Astrocyte (in vitro differentiated cells and primary cell): ENCODE measurements at regions not wholly inside any gene's neighbourhood (a gene's known extent, or its start where the extent isn't known, plus 50 kb on each side); places are given as distances from the start of the nearest gene placed in this dataset.

ENCODE experiments used
- DNase-seq: peaks from one replicate; pipeline ENCODE4 v3.0.0-alpha.2; 2010; ENCODE audit warnings: low read depth
- FAIRE-seq: peaks from 2 replicates; lab custom pipeline; 2011; peaks lifted over from hg19 to GRCh38; lab: Jason Lieb, UNC
- H2AFZ ChIP-seq: 2 replicates; pipeline ENCODE4 v1.6.0; 2012; ENCODE audit warnings: low read depth, low read length, inconsistent platforms
- H3K27ac ChIP-seq: 2 replicates; pipeline ENCODE4 v1.5.1; 2011; ENCODE audit warnings: low read depth, low read length, inconsistent platforms
- H3K27me3 ChIP-seq: 2 replicates; pipeline ENCODE4 v1.6.0; 2011; ENCODE audit warnings: low read length, inconsistent platforms; ENCODE audit not compliant: insufficient read depth
- H3K36me3 ChIP-seq: 2 replicates; pipeline ENCODE4 v1.5.1; 2011; ENCODE audit warnings: low read length, inconsistent platforms; ENCODE audit not compliant: insufficient read depth
- H3K4me1 ChIP-seq: 2 replicates; pipeline ENCODE4 v1.5.1; 2011; ENCODE audit warnings: low read length, inconsistent platforms; ENCODE audit not compliant: insufficient read depth
- H3K4me2 ChIP-seq: 2 replicates; pipeline ENCODE4 v1.6.0; 2012; ENCODE audit warnings: low read length, inconsistent platforms
- H3K4me3 ChIP-seq: 2 replicates; pipeline ENCODE4 v1.5.1; 2011; ENCODE audit warnings: low read depth, mild to moderate bottlenecking, low read length, inconsistent platforms; ENCODE audit not compliant: insufficient read depth
- H3K79me2 ChIP-seq: 2 replicates; pipeline ENCODE4 v1.6.0; 2012; ENCODE audit warnings: mild to moderate bottlenecking, low read length, inconsistent platforms; ENCODE audit not compliant: insufficient read depth
- H3K9ac ChIP-seq: 2 replicates; pipeline ENCODE4 v1.6.0; 2012; ENCODE audit warnings: mild to moderate bottlenecking, low read length, inconsistent platforms
- H3K9me3 ChIP-seq: 2 replicates; pipeline ENCODE4 v1.5.1; 2012; ENCODE audit warnings: low read depth, mild to moderate bottlenecking, low read length, inconsistent platforms; ENCODE audit not compliant: insufficient read depth
- H4K20me1 ChIP-seq: 2 replicates; pipeline ENCODE4 v1.6.0; 2012; ENCODE audit warnings: low read length, inconsistent platforms; ENCODE audit not compliant: insufficient read depth
- H3K27ac Mint-ChIP-seq: one replicate; pipeline ENCODE4 v1.8.0; 2021; ENCODE audit warnings: mild to moderate bottlenecking, mixed read lengths; ENCODE audit not compliant: unreplicated experiment
- H3K27me3 Mint-ChIP-seq: one replicate; pipeline ENCODE4 v1.8.0; 2021; ENCODE audit warnings: low read depth, mixed read lengths; ENCODE audit not compliant: unreplicated experiment
- H3K36me3 Mint-ChIP-seq: one replicate; pipeline ENCODE4 v1.8.0; 2021; ENCODE audit warnings: low read depth, mixed read lengths; ENCODE audit not compliant: unreplicated experiment
- H3K4me1 Mint-ChIP-seq: one replicate; pipeline ENCODE4 v1.8.0; 2021; ENCODE audit warnings: low read depth, mixed read lengths; ENCODE audit not compliant: unreplicated experiment
- H3K4me3 Mint-ChIP-seq: one replicate; pipeline ENCODE4 v1.8.0; 2021; ENCODE audit warnings: mild to moderate bottlenecking, moderate library complexity, mixed read lengths; ENCODE audit not compliant: unreplicated experiment
- H3K9me3 Mint-ChIP-seq: one replicate; pipeline ENCODE4 v1.8.0; 2021; ENCODE audit warnings: mild to moderate bottlenecking, mixed read lengths; ENCODE audit not compliant: unreplicated experiment
- EZH2 ChIP-seq: IDR thresholded peaks from 2 replicates; pipeline ENCODE4 v1.6.1; 2012; ENCODE audit warnings: mild to moderate bottlenecking, low read length, inconsistent platforms; ENCODE audit not compliant: insufficient read depth
- TF ChIP-seq, protein P1 (sequence below): IDR thresholded peaks from 2 replicates; pipeline ENCODE4 v1.5.1; 2011; ENCODE audit warnings: low read depth, mild to moderate bottlenecking, inconsistent platforms, low read length, moderate library complexity; ENCODE audit not compliant: insufficient read depth

DNA sequence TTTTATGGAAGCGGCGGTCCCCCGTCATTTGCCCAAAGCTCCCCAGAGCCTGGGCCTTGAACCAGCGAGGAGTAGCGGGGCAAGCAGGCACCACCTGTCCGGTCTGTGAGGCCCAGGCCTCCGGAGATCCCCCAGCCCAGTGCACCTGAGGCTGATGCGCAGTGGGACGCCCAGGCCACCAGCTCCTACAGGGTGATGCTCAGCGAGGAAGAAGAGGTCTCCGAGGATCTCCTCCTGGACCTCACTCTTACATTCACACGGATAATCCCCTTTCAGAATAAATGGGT, 220.2 kb downstream of the NDUFA10 start:
- FAIRE-seq (no peak), DNase-seq (no peak)
- no peaks in the 10 kb centered on the region for H3K27me3 ChIP-seq
- no peaks in the 10 kb centered on the region for H4K20me1 ChIP-seq
- peaks cover 51% of the 10 kb centered on the region for H3K27me3 Mint-ChIP-seq
- H3K9me3 Mint-ChIP-seq: peaks cover 13% of the 10 kb centered on the region
- no peaks in the 10 kb centered on the region for H3K9me3 ChIP-seq
- TF ChIP-seq, protein P1, sequence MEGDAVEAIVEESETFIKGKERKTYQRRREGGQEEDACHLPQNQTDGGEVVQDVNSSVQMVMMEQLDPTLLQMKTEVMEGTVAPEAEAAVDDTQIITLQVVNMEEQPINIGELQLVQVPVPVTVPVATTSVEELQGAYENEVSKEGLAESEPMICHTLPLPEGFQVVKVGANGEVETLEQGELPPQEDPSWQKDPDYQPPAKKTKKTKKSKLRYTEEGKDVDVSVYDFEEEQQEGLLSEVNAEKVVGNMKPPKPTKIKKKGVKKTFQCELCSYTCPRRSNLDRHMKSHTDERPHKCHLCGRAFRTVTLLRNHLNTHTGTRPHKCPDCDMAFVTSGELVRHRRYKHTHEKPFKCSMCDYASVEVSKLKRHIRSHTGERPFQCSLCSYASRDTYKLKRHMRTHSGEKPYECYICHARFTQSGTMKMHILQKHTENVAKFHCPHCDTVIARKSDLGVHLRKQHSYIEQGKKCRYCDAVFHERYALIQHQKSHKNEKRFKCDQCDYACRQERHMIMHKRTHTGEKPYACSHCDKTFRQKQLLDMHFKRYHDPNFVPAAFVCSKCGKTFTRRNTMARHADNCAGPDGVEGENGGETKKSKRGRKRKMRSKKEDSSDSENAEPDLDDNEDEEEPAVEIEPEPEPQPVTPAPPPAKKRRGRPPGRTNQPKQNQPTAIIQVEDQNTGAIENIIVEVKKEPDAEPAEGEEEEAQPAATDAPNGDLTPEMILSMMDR: no peak
- TF ChIP-seq EZH2: no peak
- no peak overlapping the region for H3K4me3 Mint-ChIP-seq
- H3K4me1 Mint-ChIP-seq: no peaks in the 10 kb centered on the region
- H3K36me3 ChIP-seq: no peaks in the 10 kb centered on the region
- no peak overlapping the region for H3K27ac ChIP-seq
- no peak overlapping the region for H3K4me2 ChIP-seq
- H3K9ac ChIP-seq: no peak overlapping the region
- no peak overlapping the region for H2AFZ ChIP-seq
- no peak overlapping the region for H3K27ac Mint-ChIP-seq
- no peaks in the 10 kb centered on the region for H3K79me2 ChIP-seq
- no peak overlapping the region for H3K4me3 ChIP-seq
- no peaks in the 10 kb centered on the region for H3K36me3 Mint-ChIP-seq
- H3K4me1 ChIP-seq: no peaks in the 10 kb centered on the region

DNA sequence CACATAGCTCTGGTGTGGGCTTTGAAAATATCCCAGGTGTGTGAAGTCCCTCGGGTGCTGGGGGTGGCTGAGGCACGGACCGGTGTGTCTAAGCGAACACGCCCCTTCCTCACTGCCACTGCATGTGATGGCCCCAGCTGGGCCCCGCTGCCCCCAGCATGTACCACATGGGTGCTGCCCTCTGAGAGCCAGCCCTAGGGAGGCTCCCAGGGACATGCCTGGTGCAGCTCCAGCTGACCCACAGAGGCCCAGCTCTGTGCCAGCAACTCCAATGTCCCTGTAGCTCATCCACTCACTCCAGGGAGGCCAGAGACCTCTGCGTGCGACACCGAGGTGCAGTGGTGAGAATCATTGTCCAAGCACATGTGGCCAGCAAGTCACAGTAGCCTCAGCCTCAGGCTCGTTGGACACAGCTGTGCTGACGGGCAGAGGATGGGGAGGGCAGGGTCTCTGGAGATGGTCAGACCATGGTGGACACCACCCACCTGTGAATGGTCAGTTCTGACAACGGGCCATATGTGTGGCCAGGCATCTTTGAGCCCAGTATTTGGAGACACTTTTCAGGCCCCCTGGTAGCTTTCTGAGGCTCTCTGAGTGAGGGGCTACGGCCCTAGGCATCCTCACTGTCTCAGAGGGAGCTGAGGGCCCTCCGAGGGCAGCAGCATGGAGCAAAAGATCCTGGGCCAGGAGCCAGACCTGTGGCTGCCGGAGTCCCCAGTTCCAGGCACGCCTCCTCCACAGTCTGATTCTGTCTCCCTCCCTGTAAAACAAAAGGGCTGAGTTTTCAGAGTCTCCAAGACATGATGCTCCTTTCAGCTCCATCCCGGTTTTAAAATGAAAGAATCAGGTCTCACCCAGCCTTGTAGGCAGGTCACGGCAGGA, 220.7 kb downstream of the NDUFA10 start:
- no peaks in the 10 kb centered on the region for H3K36me3 Mint-ChIP-seq
- no peak overlapping the region for H3K27ac Mint-ChIP-seq
- H3K27me3 ChIP-seq: no peaks in the 10 kb centered on the region
- H3K4me3 Mint-ChIP-seq: no peak overlapping the region
- FAIRE-seq (no peak), DNase-seq (no peak)
- TF ChIP-seq, protein P1: no peak
- TF ChIP-seq EZH2: no peak
- H4K20me1 ChIP-seq: no peaks in the 10 kb centered on the region
- no peak overlapping the region for H3K4me3 ChIP-seq
- H3K79me2 ChIP-seq: no peaks in the 10 kb centered on the region
- H3K4me1 ChIP-seq: no peaks in the 10 kb centered on the region
- H3K36me3 ChIP-seq: no peaks in the 10 kb centered on the region
- peaks cover 55% of the 10 kb centered on the region for H3K27me3 Mint-ChIP-seq
- H3K9me3 ChIP-seq: no peaks in the 10 kb centered on the region
- no peak overlapping the region for H3K27ac ChIP-seq
- no peaks in the 10 kb centered on the region for H3K4me1 Mint-ChIP-seq
- no peak overlapping the region for H3K9ac ChIP-seq
- H2AFZ ChIP-seq: no peak overlapping the region
- H3K4me2 ChIP-seq: no peak overlapping the region
- peaks cover 14% of the 10 kb centered on the region for H3K9me3 Mint-ChIP-seq

DNA sequence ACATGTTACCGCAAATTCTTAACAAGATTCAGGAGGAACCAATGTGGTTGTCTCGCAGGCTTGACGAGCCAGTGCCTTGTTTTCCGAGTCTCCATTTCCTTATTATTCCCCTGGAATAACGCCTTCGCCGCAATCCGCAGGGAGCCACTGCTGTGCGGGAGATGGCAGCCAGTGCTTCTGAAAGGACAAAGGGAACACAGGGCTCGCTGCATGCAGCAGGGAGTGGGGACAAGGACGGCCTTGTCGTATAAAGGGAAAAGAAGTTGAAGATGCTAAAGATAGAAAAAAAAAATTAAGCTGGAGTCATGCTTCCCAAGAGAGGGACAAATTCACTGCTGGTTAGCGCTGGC, 221.4 kb downstream of the NDUFA10 start:
- DNase-seq (no peak), FAIRE-seq (no peak)
- no peak overlapping the region for H3K4me3 Mint-ChIP-seq
- H3K9me3 Mint-ChIP-seq: peaks cover 14% of the 10 kb centered on the region
- no peaks in the 10 kb centered on the region for H3K36me3 Mint-ChIP-seq
- Histone ChIP-seq H3K79me2 (no peaks in the 10 kb centered on the region), H4K20me1 (no peaks in the 10 kb centered on the region), H3K4me3 (no peak overlapping the region), H3K36me3 (no peaks in the 10 kb centered on the region), H2AFZ (no peak overlapping the region), H3K9ac (no peak overlapping the region), H3K4me1 (no peaks in the 10 kb centered on the region), H3K27ac (no peak overlapping the region), H3K9me3 (no peaks in the 10 kb centered on the region), H3K4me2 (no peak overlapping the region), H3K27me3 (no peaks in the 10 kb centered on the region)
- TF ChIP-seq EZH2: no peak
- TF ChIP-seq, protein P1: no peak
- H3K4me1 Mint-ChIP-seq: no peaks in the 10 kb centered on the region
- no peak overlapping the region for H3K27ac Mint-ChIP-seq
- peaks cover 51% of the 10 kb centered on the region for H3K27me3 Mint-ChIP-seq
